Renal pelvis (tissue), 1 donor: ENCODE measurements at regions not wholly inside any gene's neighbourhood (a gene's known extent, or its start where the extent isn't known, plus 50 kb on each side); places are given as distances from the start of the nearest gene placed in this dataset.

Experiments used
- DNase-seq: peaks from one replicate; pipeline ENCODE4 v3.0.0-alpha.2; 2013

DNA sequence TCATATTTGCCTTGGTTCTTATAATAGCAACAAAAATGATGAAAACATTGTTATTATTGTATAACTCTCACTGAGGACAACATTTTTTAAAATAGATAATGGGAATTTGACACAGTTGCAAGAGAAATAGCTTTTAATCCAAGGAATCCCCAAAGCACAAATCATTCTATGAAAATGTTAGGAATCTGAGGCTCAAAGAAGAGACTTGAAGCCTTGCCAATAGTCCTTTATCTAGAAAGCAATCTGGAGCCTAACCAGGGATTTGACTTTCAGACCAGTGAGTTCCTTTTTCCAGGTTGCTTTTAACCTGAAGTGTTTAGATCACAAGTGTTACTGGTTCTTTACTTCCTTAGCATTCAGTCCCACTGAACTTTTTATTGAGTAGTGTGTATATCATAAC, 574.5 kb upstream of the ZEB2 start:
- DNase-seq: no peak

DNA sequence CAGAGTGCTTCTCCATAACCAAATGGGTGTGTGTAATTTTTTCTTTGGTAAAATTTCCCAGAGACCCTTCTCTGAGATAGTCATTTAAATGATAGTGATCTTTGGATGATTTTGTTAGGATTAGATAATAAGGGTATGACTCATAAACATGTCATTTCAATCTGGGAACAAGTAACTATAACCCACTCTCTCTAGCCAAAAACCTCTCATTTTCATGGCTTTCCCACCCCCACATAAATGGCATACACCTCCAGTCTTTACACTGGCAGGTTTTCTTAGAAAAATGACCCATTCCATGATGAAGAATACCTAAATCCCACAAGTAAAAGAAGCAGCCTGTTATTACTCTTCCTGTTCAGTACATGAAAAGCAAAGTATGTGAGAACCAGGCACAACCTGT, 572.0 kb upstream of the ZEB2 start:
- DNase-seq: no peak

GRCh38 chr2:145090841-145091761, 571.2 kb upstream of the ZEB2 start:
- no peak for DNase-seq

DNA sequence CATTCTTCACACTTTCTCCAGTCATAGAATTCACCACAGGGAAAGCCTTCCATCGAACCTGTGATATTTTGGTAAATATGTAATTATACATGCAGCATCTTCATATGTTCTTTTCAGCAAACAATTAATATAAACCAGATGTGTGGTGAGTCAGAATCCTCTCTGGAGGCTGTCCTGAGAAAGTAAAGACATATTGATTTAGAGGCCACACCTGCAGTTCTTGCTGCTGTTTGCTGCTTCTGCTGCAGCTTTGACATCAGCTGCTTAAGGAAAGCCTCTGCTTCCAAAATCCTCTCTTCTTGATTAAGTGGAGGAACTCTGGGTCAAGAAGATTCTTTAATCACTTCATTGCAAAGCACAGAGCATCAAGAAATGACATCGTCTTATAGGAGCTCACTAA, 568.8 kb upstream of the ZEB2 start:
- DNase-seq: no peak

- DNase-seq: no peak
Measured at GRCh38 chr2:145086910-145087309, 567.0 kb upstream of the ZEB2 start.

DNA sequence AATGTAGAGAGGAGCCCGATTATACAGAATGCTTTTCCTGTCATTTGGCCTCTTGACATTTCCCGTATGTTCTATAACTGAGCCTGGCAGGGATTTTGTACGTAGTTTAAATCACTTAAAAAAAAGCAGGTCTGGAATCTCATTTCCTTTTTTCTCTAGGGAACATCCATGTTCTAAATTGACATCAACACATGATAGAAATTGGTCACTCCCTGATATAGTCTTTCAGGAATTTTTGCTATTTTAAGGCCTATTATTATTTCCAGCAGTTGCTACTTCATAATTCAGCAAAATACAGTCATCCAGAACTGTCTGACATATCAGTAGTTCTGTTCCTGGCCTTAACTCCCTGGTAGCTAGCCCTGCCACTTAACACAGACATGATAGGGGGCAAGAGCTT, 565.7 kb upstream of the ZEB2 start:
- no peak for DNase-seq

DNA sequence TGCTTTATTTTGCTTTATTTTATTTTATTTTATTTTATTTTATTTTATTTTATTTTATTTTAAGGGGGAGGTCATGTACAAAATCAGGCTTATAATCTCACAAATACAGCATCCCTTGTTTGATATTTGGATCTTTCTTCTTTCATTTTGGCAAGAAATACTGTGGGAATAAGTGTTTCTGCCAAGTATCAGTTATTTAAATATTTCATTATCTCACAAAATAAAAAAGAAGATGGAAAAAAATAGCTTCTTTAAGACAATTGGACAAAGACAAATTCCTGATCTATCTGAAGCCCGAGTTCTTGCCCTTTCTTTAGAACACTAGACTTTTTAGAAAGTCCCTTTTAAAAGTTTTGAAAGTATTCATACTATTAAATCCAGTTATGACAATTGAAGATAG, 560.5 kb upstream of the ZEB2 start:
- DNase-seq: no peak

GRCh38 chr2:145079641-145080040, 559.7 kb upstream of the ZEB2 start:
- no peak for DNase-seq

GRCh38 chr2:145078923-145079322, 559.0 kb upstream of the ZEB2 start:
- no peak for DNase-seq

DNA sequence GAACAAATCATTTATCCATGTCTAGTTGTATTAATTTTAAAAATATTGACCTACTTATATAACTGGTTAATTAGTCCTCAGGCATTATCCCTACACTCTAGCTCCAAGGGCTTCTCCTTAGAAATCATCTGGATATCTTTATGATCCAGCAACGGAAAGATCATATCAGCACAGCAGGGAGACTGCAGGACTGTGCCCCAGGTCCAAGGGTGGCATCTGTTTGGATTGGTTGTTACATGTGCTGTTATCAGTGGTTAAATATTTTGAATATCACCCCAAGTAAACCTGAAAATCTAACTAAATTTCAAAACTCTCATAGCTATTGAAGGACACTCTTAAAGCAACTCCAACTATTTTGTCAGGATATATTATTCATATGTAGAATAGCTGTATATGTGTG, 556.2 kb upstream of the ZEB2 start:
- DNase-seq: no peak

DNA sequence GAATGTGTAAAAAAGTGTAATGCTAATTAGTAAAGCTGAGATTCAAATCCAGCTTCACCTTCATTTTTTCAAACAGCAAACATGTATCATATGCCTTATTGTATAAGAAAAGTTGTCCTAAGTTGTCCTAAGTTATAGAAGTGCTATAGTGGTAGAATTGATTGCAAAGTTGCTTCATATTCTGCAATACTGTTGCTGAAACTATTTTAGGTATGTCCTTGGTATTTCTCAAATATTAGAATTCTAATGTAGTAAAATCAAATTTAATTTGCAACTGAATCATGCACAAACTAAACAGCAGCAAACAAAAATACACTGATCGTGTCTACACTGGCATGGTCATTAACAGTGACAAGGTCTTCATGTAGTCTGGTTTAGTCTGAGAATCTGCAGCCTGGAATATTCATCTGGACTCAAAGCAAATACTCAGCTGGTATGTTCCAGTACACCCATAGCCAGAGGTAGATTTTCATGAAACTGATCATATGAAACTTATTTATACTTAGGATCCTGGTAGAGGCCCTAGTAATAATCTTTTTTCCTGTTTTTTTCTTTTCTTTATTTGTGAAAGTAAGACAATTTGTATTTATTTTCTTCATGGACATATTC, 555.6 kb upstream of the ZEB2 start:
- DNase-seq: no peak

GRCh38 chr2:145070703-145071102, 550.8 kb upstream of the ZEB2 start:
- DNase-seq: no peak

DNA sequence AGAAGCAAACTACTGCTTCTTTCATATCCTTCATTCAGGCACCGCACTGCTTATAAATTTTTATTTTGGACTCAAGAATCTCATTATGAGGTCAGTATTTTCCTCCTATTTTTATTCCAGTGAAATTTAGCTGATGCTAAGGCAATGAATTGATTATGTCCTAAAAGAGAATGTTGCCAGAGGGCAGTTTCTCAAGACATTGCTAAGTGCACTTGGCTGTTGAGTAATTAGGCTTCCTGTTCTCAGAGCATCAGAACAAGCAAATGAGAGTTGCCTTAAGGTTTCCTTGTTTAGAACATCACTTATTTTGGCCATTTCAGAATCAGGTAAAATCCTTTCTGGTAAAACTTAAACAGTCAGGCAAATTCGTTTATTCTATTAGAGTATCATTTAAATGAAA, 548.6 kb upstream of the ZEB2 start:
- no peak for DNase-seq

- no peak for DNase-seq
Measured at GRCh38 chr2:145067549-145068030, 547.7 kb upstream of the ZEB2 start.

DNA sequence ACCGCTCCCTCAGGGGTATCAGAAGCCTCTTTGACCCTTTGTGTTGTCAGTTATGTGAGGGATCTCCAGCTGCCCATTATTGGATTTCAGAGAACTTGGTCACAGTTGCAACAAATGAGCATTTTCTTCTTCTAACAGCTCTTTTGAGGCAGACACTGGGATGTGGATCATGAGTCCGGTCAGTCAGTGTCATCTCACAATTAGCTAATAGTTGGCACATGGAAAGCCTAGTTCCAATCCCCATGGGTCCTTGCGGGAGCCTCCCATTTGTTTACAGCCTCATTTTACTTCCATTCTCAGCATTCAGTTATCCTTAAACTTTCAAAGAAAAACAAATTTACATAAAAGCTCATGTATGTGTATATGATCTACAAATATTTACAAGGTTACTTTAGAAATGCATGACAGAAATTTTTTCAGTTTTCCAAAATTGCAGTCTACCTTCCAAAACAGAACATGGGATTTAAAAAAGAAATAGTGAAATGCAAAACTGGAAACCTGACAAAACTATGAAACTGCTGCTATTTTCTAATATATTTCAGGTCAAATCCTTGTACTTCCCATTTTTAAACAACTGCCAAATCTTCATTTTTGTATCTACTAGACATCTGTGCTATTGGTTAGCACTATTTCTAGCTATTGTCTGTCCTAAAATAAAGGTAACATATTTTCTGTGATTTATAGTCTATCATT, 547.1 kb upstream of the ZEB2 start:
- no peak for DNase-seq

DNA sequence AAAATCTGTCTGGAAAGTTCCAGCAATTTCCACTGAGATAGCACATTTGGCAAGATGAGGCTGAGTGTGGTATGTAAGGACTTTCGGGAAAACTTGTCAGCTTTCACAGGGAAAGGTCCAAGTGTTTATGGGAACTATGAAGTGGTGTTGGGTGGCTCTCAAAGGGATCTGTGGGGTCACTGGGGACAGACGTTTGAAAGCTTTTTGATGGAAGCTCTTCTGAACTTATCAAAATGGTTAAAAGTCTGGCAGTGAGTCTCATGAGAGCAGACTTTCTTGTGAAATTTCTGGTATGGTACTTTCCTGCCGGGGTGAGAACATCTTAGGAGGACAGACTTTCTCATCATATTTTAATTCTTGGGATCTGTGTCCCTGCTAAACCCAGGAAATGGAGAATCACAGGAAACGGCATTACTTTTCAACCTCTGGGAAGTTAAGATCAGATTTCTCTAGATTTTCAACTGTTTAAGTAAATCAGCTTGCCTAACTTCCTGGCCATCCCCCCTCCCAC, 546.3 kb upstream of the ZEB2 start:
- DNase-seq: no peak

GRCh38 chr2:145065342-145065741, 545.4 kb upstream of the ZEB2 start:
- no peak for DNase-seq

- DNase-seq: no peak
Measured at GRCh38 chr2:145064511-145064910, 544.6 kb upstream of the ZEB2 start.

- no peak for DNase-seq
Measured at GRCh38 chr2:145060876-145061275, 541.0 kb upstream of the ZEB2 start.

GRCh38 chr2:145059914-145060313, 540.0 kb upstream of the ZEB2 start:
- DNase-seq: no peak

GRCh38 chr2:145059343-145059742, 539.4 kb upstream of the ZEB2 start:
- DNase-seq: no peak

- no peak for DNase-seq
Measured at GRCh38 chr2:145058457-145058856, 538.5 kb upstream of the ZEB2 start.

GRCh38 chr2:145055651-145056050, 535.7 kb upstream of the ZEB2 start:
- DNase-seq: no peak
